ENCODE measurements at regions not wholly inside any gene's neighbourhood (a gene's known extent, or its start where the extent isn't known, plus 50 kb on each side); places are given as distances from the start of the nearest gene placed in this dataset.

DNA sequence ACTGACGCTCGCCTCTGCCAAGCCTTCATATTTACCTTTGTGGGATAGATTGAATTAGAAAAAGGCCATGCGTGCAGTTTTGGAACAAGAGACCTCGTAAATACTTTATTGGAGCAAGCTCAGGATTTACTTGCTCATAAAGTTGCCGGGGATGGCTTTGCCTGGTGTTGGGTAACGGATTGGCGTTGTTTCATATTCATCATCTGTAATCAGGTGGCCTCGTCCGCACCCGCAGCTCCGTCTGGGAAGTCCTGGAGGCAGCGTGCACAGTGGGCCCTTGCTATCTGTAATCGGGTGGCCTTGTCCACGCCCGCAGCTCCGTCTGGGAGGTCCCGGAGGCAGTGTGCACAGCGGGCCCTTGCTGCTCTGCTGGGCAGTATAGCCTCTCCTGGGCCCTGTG is 1209.3 kb downstream of the BRD1 start:
- TF ChIP-seq, protein P1, sequence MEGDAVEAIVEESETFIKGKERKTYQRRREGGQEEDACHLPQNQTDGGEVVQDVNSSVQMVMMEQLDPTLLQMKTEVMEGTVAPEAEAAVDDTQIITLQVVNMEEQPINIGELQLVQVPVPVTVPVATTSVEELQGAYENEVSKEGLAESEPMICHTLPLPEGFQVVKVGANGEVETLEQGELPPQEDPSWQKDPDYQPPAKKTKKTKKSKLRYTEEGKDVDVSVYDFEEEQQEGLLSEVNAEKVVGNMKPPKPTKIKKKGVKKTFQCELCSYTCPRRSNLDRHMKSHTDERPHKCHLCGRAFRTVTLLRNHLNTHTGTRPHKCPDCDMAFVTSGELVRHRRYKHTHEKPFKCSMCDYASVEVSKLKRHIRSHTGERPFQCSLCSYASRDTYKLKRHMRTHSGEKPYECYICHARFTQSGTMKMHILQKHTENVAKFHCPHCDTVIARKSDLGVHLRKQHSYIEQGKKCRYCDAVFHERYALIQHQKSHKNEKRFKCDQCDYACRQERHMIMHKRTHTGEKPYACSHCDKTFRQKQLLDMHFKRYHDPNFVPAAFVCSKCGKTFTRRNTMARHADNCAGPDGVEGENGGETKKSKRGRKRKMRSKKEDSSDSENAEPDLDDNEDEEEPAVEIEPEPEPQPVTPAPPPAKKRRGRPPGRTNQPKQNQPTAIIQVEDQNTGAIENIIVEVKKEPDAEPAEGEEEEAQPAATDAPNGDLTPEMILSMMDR (IDR thresholded peaks at IDR 0.05; ENCODE audit: low read depth, low read length, missing control alignments) = no peak
- in situ Hi-C loops (cut with HindIII; ENCODE audit: low sequenced_read_pairs) = no loop called here
- DNase-seq (ENCODE audit: low read depth) = no peak
- no peak overlapping the region for H3K4me3 ChIP-seq (ENCODE audit: low read depth, low read length)

DNA sequence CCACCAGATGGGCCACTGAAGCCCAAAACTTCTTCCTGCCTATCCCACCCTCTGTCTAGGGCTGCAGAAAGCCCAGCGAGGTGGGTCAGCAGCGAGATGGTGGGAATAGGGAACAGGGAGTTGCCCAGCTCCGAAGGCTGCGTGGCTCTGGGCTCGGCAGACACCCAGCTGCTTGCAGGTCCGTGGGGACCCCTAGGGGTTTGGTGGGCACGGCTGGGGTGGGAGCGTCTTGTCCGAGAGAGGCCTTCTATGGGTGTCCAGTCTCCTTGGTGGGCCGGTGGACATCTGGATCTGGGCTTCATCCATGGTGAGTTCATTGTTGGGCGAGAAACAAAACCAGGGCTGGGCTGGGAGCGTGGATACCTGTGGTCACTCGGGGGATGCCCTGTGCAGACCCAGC is 1211.0 kb downstream of the BRD1 start:
- no peak for DNase-seq (ENCODE audit: low read depth)
- no peak overlapping the region for H3K4me3 ChIP-seq (ENCODE audit: low read depth, low read length)
- in situ Hi-C loops (cut with HindIII; ENCODE audit: low sequenced_read_pairs) = no loop called here
- TF ChIP-seq, protein P1 (IDR thresholded peaks at IDR 0.05; ENCODE audit: low read depth, low read length, missing control alignments) = no peak

DNA sequence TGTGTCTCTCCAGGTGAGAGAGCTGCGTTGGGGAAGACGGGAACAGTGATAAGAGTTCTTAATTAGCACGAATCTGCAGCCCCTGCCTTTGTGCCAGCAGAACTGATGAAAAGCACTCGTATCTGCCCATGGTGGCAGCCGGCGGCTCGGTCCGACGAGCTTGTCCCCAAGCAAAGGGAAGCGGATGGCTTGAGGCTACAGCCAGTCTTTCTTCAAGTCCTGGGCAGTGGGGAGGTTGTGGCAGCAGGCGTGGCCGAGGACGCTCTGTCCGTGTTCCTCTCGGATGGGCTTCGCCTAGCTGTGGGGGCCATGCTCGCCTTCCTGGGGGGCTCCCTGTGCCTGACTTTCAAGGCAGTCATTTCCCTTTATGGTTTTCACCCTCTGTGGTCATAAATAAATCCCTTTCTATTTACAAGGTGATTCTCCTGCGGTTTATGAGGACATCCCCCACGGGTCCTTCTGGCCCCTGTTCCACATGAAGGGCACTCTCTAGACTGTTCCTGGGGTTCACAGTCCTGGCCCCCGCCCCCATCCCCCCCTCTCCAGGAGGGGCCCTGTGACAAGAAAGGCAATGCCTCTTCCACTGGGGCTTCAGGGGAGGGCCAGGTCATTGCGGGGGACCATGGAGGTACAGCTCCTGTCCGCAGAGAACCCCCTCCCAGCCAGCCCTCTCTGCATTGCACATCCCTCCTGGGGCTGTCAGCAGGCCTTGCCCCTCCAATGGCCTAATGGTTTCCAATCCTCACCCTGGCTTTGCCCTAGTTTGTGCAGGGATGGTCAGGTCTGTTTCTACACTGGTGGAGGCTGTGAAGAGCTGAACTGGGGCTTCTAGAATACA is 1212.3 kb downstream of the BRD1 start:
- no peak overlapping the region for H3K4me3 ChIP-seq (ENCODE audit: low read depth, low read length)
- DNase-seq (ENCODE audit: low read depth) = no peak
- TF ChIP-seq, protein P1 (IDR thresholded peaks at IDR 0.05; ENCODE audit: low read depth, low read length, missing control alignments) = no peak
- in situ Hi-C loops (cut with HindIII; ENCODE audit: low sequenced_read_pairs) = no loop called here

DNA sequence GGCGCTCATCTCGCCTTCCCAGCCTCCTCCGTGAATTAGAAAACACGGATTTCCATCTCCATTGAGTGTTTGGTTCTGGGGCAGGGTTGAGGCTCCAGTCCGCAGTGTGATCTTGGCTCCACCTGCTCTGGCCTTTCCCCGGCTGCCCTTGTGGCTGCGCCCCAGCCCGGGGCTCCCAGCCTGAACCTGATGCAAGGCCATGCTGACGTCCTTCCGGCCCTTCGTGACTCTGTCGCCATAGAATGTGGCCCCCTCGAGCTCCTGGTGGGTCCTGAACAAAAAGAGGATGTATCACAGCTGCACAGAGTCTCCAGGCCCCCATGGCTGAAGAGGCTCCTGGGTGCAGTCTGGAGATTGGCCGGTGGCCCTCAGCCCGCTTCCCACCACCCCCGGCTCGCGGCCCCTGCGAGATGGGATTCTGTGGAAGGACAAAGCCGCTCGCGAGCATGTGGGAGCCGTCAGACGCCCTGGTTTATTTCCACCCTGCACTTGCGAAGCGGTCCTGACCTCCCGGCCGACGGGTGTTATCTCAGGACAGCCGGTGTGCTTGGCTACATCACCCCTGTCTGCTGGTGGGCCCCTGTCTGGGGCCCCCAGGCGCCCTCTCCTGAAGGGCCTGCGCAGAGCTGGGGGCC is 1214.0 kb downstream of the BRD1 start:
- no peak overlapping the region for H3K4me3 ChIP-seq (ENCODE audit: low read depth, low read length)
- in situ Hi-C loops (cut with HindIII; ENCODE audit: low sequenced_read_pairs) = no loop called here
- DNase-seq (ENCODE audit: low read depth) = no peak
- TF ChIP-seq, protein P1 (IDR thresholded peaks at IDR 0.05; ENCODE audit: low read depth, low read length, missing control alignments) = no peak

DNA sequence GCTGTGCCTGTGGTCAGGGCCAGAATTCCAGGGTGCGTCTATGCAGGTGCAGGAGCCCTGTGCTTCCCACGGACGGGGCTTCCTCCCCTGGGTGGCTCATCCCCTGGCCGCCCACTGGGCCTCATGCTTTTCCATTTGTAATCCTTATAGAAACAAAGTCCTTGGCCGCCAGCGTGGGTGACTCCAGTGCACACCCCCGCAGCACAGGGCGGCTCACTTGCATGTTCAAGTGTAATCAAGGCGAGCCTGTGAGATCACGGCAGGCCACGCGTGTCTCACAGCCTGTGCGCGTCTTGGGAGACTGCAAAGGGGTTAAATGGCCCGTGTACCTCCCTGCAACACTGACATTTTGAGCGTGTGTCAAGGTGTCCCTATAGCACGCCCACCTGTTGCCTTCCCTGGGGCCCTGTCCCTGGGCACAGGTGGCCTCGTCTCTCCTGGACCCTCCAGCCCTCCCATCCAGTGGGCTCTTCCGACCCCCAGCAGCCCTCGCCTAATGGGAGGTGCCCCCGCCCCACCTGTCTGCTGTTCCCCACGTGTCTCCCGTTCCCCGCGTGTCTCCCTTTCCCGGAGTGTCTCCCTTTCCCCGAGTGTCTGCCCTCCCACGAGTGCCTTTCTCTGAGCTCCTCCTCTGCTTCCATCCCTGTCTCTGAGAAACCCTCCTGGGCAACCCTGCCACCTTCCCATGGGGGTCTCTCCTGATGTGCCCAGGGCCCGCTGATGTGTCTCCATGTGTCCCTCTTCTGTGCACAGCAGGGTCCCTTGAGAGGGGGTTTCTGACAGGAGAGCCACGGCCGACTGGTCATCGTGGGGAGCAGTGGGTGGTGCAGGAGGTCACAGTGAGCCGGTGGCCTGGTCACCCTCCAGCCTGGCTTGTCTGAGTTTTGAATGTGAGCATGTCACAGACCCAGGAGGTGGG is 1215.3 kb downstream of the BRD1 start:
- TF ChIP-seq, protein P1 (IDR thresholded peaks at IDR 0.05; ENCODE audit: low read depth, low read length, missing control alignments) = no peak
- DNase-seq (ENCODE audit: low read depth) = no peak
- H3K4me3 ChIP-seq (ENCODE audit: low read depth, low read length) = no peak overlapping the region
- in situ Hi-C loops (cut with HindIII; ENCODE audit: low sequenced_read_pairs) = no loop called here

DNA sequence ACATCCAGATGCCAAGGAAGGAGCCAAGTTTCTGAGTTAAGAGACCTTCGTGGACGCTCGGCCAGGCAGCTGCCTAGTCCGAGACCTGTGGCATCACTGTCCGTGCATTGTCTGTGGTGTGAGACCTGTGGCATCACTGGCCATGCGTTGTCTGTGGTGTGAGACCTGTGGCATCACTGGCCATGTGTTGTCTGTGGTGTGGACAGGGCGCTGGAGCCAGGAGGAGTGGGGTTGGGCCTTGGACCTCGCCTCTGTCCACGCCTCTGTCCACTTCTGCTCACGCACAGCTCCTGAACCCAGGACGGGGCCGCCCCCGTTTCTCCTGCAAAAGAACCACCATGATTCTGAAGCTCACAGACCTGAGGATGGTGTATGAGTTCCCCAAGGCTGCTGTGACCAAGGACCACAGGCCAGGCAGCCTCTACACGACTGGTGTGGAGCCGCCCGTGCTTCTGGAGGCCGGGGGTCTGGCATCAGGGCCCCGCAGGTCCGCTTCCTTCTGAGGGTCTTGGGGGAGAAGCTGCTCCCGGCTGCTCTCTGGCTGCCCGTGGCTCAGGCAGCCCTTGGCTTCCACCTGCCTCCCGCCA is 1218.3 kb downstream of the BRD1 start:
- TF ChIP-seq, protein P1 (IDR thresholded peaks at IDR 0.05; ENCODE audit: low read depth, low read length, missing control alignments) = no peak
- H3K4me3 ChIP-seq (ENCODE audit: low read depth, low read length) = no peak overlapping the region
- in situ Hi-C loops (cut with HindIII; ENCODE audit: low sequenced_read_pairs) = loop anchor here (5.0 kb wide), 1 partner anchor 38 kb away; no protein-coding TSS in a partner anchor
- no peak for DNase-seq (ENCODE audit: low read depth)
